HG02970 (cell line): ENCODE measurements at regions not wholly inside any gene's neighbourhood (a gene's known extent, or its start where the extent isn't known, plus 50 kb on each side); places are given as distances from the start of the nearest gene placed in this dataset.
"Not testable (repeated sequence)": the region's sequence is repeated elsewhere in the genome, so short reads cannot be mapped to it uniquely, and the experiment has no call there.

Experiments used
- ATAC-seq: cut with Tn5 transposase; IDR thresholded peaks from one replicate; pipeline ENCODE4 v1.9.1; 2021; ENCODE audit warnings: mild to moderate bottlenecking, moderate library complexity, moderate number of reproducible peaks; ENCODE audit not compliant: unreplicated experiment, low FRiP score

- ATAC-seq = no peak
These were observed 1109.7 kb upstream of the CDH18 start for GRCh38 chr5:21097661-21098060.

- no peak for ATAC-seq
These were observed 1106.6 kb upstream of the CDH18 start for GRCh38 chr5:21094619-21095018.

- no peak for ATAC-seq
These were observed 1099.8 kb upstream of the CDH18 start for GRCh38 chr5:21087766-21088165.

GRCh38 chr5:21085791-21086190 lies 1097.8 kb upstream of the CDH18 start:
- no peak for ATAC-seq

GRCh38 chr5:21071986-21072385 lies 1084.0 kb upstream of the CDH18 start:
- no peak for ATAC-seq

- no peak for ATAC-seq
These were observed 1083.4 kb upstream of the CDH18 start for GRCh38 chr5:21071421-21071820.

- ATAC-seq = no peak
These were observed 1082.9 kb upstream of the CDH18 start for GRCh38 chr5:21070858-21071257.

- ATAC-seq = no peak
These were observed 1079.7 kb upstream of the CDH18 start for GRCh38 chr5:21067724-21068123.

GRCh38 chr5:21063146-21063545 lies 1075.1 kb upstream of the CDH18 start:
- ATAC-seq = no peak

GRCh38 chr5:21058289-21058688 lies 1070.3 kb upstream of the CDH18 start:
- ATAC-seq = peak; percentile 83

GRCh38 chr5:21051945-21052344 lies 1063.9 kb upstream of the CDH18 start:
- ATAC-seq = no peak

GRCh38 chr5:21049901-21050300 lies 1061.9 kb upstream of the CDH18 start:
- ATAC-seq = no peak

GRCh38 chr5:21030981-21031380 lies 1043.0 kb upstream of the CDH18 start:
- no peak for ATAC-seq

- no peak for ATAC-seq
These were observed 1037.0 kb upstream of the CDH18 start for GRCh38 chr5:21024966-21025365.

- no peak for ATAC-seq
These were observed 1025.2 kb upstream of the CDH18 start for GRCh38 chr5:21013237-21013636.

GRCh38 chr5:21007781-21008180 lies 1019.8 kb upstream of the CDH18 start:
- no peak for ATAC-seq

GRCh38 chr5:20988933-20989332 lies 1000.9 kb upstream of the CDH18 start:
- ATAC-seq = not testable (repeated sequence)

- no peak for ATAC-seq
These were observed 997.8 kb upstream of the CDH18 start for GRCh38 chr5:20985754-20986153.

GRCh38 chr5:20974426-20974825 lies 986.4 kb upstream of the CDH18 start:
- no peak for ATAC-seq

- ATAC-seq = no peak
These were observed 984.5 kb upstream of the CDH18 start for GRCh38 chr5:20972419-20972925.

GRCh38 chr5:20959347-20959746 lies 971.3 kb upstream of the CDH18 start:
- no peak for ATAC-seq

- ATAC-seq = no peak
These were observed 970.6 kb upstream of the CDH18 start for GRCh38 chr5:20958641-20959040.

- no peak for ATAC-seq
These were observed 968.1 kb upstream of the CDH18 start for GRCh38 chr5:20956134-20956533.
